HG03457 (cell line): ENCODE measurements at regions not wholly inside any gene's neighbourhood (a gene's known extent, or its start where the extent isn't known, plus 50 kb on each side); places are given as distances from the start of the nearest gene placed in this dataset.

ENCODE experiments used
- ATAC-seq: cut with Tn5 transposase; IDR thresholded peaks from one replicate; pipeline ENCODE4 v1.9.1; 2021; ENCODE audit warnings: moderate number of reproducible peaks; ENCODE audit not compliant: unreplicated experiment

- no peak for ATAC-seq
Observed at GRCh38 chr11:27968461-27968860, 139.5 kb downstream of the KIF18A start.

- ATAC-seq: no peak
Observed at GRCh38 chr11:27965559-27965958, 142.4 kb downstream of the KIF18A start.

GRCh38 chr11:27963370-27963769 is 144.6 kb downstream of the KIF18A start:
- ATAC-seq: no peak

- no peak for ATAC-seq
Observed at GRCh38 chr11:27949951-27950738, 157.8 kb downstream of the KIF18A start.

- ATAC-seq: no peak
Observed at GRCh38 chr11:27945348-27945747, 162.6 kb downstream of the KIF18A start.

GRCh38 chr11:27938011-27938410 is 169.9 kb downstream of the KIF18A start:
- no peak for ATAC-seq

GRCh38 chr11:27934830-27935145 is 173.2 kb downstream of the KIF18A start:
- no peak for ATAC-seq

- ATAC-seq: no peak
Observed at GRCh38 chr11:27933992-27934829, 173.7 kb downstream of the KIF18A start.

- no peak for ATAC-seq
Observed at GRCh38 chr11:27931770-27932169, 176.2 kb downstream of the KIF18A start.

GRCh38 chr11:27930946-27931345 is 177.0 kb downstream of the KIF18A start:
- ATAC-seq: no peak

GRCh38 chr11:27928809-27929208 is 179.1 kb downstream of the KIF18A start:
- ATAC-seq: no peak

- ATAC-seq: no peak
Observed at GRCh38 chr11:27926981-27927481, 180.9 kb downstream of the KIF18A start.

- no peak for ATAC-seq
Observed at GRCh38 chr11:27926486-27926885, 181.5 kb downstream of the KIF18A start.

- ATAC-seq: no peak
Observed at GRCh38 chr11:27921472-27921871, 186.5 kb downstream of the KIF18A start.

- peak; percentile 95 for ATAC-seq
Observed at GRCh38 chr11:27916541-27917100, 191.3 kb downstream of the KIF18A start.

GRCh38 chr11:27914080-27914479 is 193.9 kb downstream of the KIF18A start:
- no peak for ATAC-seq

GRCh38 chr11:27913650-27914049 is 194.3 kb downstream of the KIF18A start:
- ATAC-seq: no peak

- no peak for ATAC-seq
Observed at GRCh38 chr11:27912916-27913315, 195.0 kb downstream of the KIF18A start.

GRCh38 chr11:27910186-27910931 is 197.6 kb downstream of the KIF18A start:
- no peak for ATAC-seq

- ATAC-seq: no peak
Observed at GRCh38 chr11:27909386-27909785, 198.6 kb downstream of the KIF18A start.

- no peak for ATAC-seq
Observed at GRCh38 chr11:27908621-27909020, 199.3 kb downstream of the KIF18A start.
